ENCODE measurements at regions not wholly inside any gene's neighbourhood (a gene's known extent, or its start where the extent isn't known, plus 50 kb on each side); places are given as distances from the start of the nearest gene placed in this dataset.

GRCh38 chr21:39048574-39048973 is 134.7 kb downstream of the PSMG1 start:
- DNase-seq (no peak), ATAC-seq (ENCODE audit: insufficient read depth, low read depth) (no peak)
- no peaks in the 10 kb centered on the region for H3K9me3 ChIP-seq (ENCODE audit: insufficient read depth, low read length, severe bottlenecking)
- H3K79me2 ChIP-seq (ENCODE audit: insufficient read depth, low read length): no peaks in the 10 kb centered on the region
- H3K27me3 ChIP-seq (ENCODE audit: insufficient read depth, low read length, poor library complexity): no peaks in the 10 kb centered on the region
- H3K27ac ChIP-seq (ENCODE audit: low read length): no peak overlapping the region
- no peak overlapping the region for H2AFZ ChIP-seq (ENCODE audit: low read depth, low read length)
- no peaks in the 10 kb centered on the region for H3K36me3 ChIP-seq (ENCODE audit: insufficient read depth, low read length)
- no peak overlapping the region for H3K4me2 ChIP-seq (ENCODE audit: insufficient read depth, low read length)
- H3K4me3 ChIP-seq (ENCODE audit: low read depth in 1 of 2, low read length in 2 of 2): no peak overlapping the region
- peaks cover 10% of the 10 kb centered on the region for H3K4me1 ChIP-seq (ENCODE audit: insufficient read depth, low read length)
- no peaks in the 10 kb centered on the region for H4K20me1 ChIP-seq (ENCODE audit: insufficient read depth, low read length)
- no peak overlapping the region for H3K9ac ChIP-seq (ENCODE audit: low read depth, low read length)
- TF ChIP-seq EZH2 (IDR thresholded peaks at IDR 0.05; ENCODE audit: borderline replicate concordance, low read depth, low read length, severe bottlenecking) (no peak), CTCF (IDR thresholded peaks at IDR 0.05; ENCODE audit: borderline replicate concordance, extremely low read depth, low read length, poor library complexity, severe bottlenecking) (no peak)

- TF ChIP-seq EZH2 (IDR thresholded peaks at IDR 0.05; ENCODE audit: borderline replicate concordance, low read depth, low read length, severe bottlenecking): no peak
- no peak for DNase-seq
- H3K27ac ChIP-seq (ENCODE audit: low read length): no peak overlapping the region
Observed at GRCh38 chr21:39048064-39048463, 135.2 kb downstream of the PSMG1 start.

GRCh38 chr21:39047046-39047445 is 136.2 kb downstream of the PSMG1 start:
- no peak overlapping the region for H3K4me3 ChIP-seq (ENCODE audit: low read depth in 1 of 2, low read length in 2 of 2)
- no peak overlapping the region for H2AFZ ChIP-seq (ENCODE audit: low read depth, low read length)
- no peak overlapping the region for H3K9ac ChIP-seq (ENCODE audit: low read depth, low read length)
- H3K36me3 ChIP-seq (ENCODE audit: insufficient read depth, low read length): no peaks in the 10 kb centered on the region
- H3K79me2 ChIP-seq (ENCODE audit: insufficient read depth, low read length): no peaks in the 10 kb centered on the region
- no peak for TF ChIP-seq EZH2 (IDR thresholded peaks at IDR 0.05; ENCODE audit: borderline replicate concordance, low read depth, low read length, severe bottlenecking)
- H3K4me2 ChIP-seq (ENCODE audit: insufficient read depth, low read length): no peak overlapping the region
- no peaks in the 10 kb centered on the region for H3K27me3 ChIP-seq (ENCODE audit: insufficient read depth, low read length, poor library complexity)
- DNase-seq (no peak), ATAC-seq (ENCODE audit: insufficient read depth, low read depth) (no peak)
- no peaks in the 10 kb centered on the region for H4K20me1 ChIP-seq (ENCODE audit: insufficient read depth, low read length)
- no peak overlapping the region for H3K27ac ChIP-seq (ENCODE audit: low read length)
- H3K9me3 ChIP-seq (ENCODE audit: insufficient read depth, low read length, severe bottlenecking): no peaks in the 10 kb centered on the region
- peaks cover 10% of the 10 kb centered on the region for H3K4me1 ChIP-seq (ENCODE audit: insufficient read depth, low read length)

More at GRCh38 chr21:39048064-39048463, 135.2 kb downstream of the PSMG1 start:
- ATAC-seq (ENCODE audit: insufficient read depth, low read depth): no peak
- Histone ChIP-seq H3K9ac (ENCODE audit: low read depth, low read length) (no peak overlapping the region), H3K4me3 (ENCODE audit: low read depth in 1 of 2, low read length in 2 of 2) (no peak overlapping the region), H3K36me3 (ENCODE audit: insufficient read depth, low read length) (no peaks in the 10 kb centered on the region), H3K4me1 (ENCODE audit: insufficient read depth, low read length) (peaks cover 10% of the 10 kb centered on the region), H2AFZ (ENCODE audit: low read depth, low read length) (no peak overlapping the region), H3K4me2 (ENCODE audit: insufficient read depth, low read length) (no peak overlapping the region), H3K79me2 (ENCODE audit: insufficient read depth, low read length) (no peaks in the 10 kb centered on the region), H3K27me3 (ENCODE audit: insufficient read depth, low read length, poor library complexity) (no peaks in the 10 kb centered on the region), H4K20me1 (ENCODE audit: insufficient read depth, low read length) (no peaks in the 10 kb centered on the region), H3K9me3 (ENCODE audit: insufficient read depth, low read length, severe bottlenecking) (no peaks in the 10 kb centered on the region)

- ATAC-seq (ENCODE audit: insufficient read depth, low read depth) (no peak), DNase-seq (no peak)
- H3K27me3 ChIP-seq (ENCODE audit: insufficient read depth, low read length, poor library complexity): no peaks in the 10 kb centered on the region
- H3K79me2 ChIP-seq (ENCODE audit: insufficient read depth, low read length): no peaks in the 10 kb centered on the region
- no peak overlapping the region for H3K27ac ChIP-seq (ENCODE audit: low read length)
- no peaks in the 10 kb centered on the region for H4K20me1 ChIP-seq (ENCODE audit: insufficient read depth, low read length)
- no peak overlapping the region for H3K9ac ChIP-seq (ENCODE audit: low read depth, low read length)
- H3K4me1 ChIP-seq (ENCODE audit: insufficient read depth, low read length): peaks cover 9% of the 10 kb centered on the region
- no peak overlapping the region for H3K4me2 ChIP-seq (ENCODE audit: insufficient read depth, low read length)
- no peaks in the 10 kb centered on the region for H3K9me3 ChIP-seq (ENCODE audit: insufficient read depth, low read length, severe bottlenecking)
- H3K36me3 ChIP-seq (ENCODE audit: insufficient read depth, low read length): no peaks in the 10 kb centered on the region
- no peak overlapping the region for H2AFZ ChIP-seq (ENCODE audit: low read depth, low read length)
- TF ChIP-seq EZH2 (IDR thresholded peaks at IDR 0.05; ENCODE audit: borderline replicate concordance, low read depth, low read length, severe bottlenecking) (no peak), CTCF (IDR thresholded peaks at IDR 0.05; ENCODE audit: borderline replicate concordance, extremely low read depth, low read length, poor library complexity, severe bottlenecking) (no peak)
- H3K4me3 ChIP-seq (ENCODE audit: low read depth in 1 of 2, low read length in 2 of 2): no peak overlapping the region
Observed at GRCh38 chr21:39046236-39046916, 136.9 kb downstream of the PSMG1 start.
